Left lung (tissue), 4 donors: ENCODE measurements at regions not wholly inside any gene's neighbourhood (a gene's known extent, or its start where the extent isn't known, plus 50 kb on each side); places are given as distances from the start of the nearest gene placed in this dataset.
A peak's percentile ranks its signal among the peaks of the same experiment; 100 is the strongest.

Experiments used
- ATAC-seq: fragments of 200-7000 bp; cut with Tn5 transposase; one replicate; pipeline ENCODE4 v1.9.1; 2020; ENCODE audit warnings: moderate library complexity
- DNase-seq, 4 donors: peaks; one replicate each; pipeline ENCODE4 v3.0.0-alpha.2; 2013 to 2020
- H3K27ac ChIP-seq, 2 donors: fragments of 200-600 bp; sonication (generic) in 1 of 2; one replicate each; pipeline versions ENCODE4 v1.5.0 to v1.8.0; 2020 to 2021
- H3K27me3 ChIP-seq, 2 donors: fragments of 200-600 bp; sonication (generic) in 1 of 2; one replicate each; pipeline versions ENCODE4 v1.5.0 to v1.8.0; 2020 to 2021
- H3K36me3 ChIP-seq, 2 donors: fragments of 200-600 bp; sonication (generic) in 1 of 2; one replicate each; pipeline versions ENCODE4 v1.5.0 to v1.8.0; 2020 to 2021
- H3K4me1 ChIP-seq, 2 donors: fragments of 200-600 bp; one replicate each; pipeline ENCODE4 v1.8.0; 2021
- H3K4me3 ChIP-seq, 2 donors: fragments of 200-600 bp; sonication (generic) in 1 of 2; one replicate each; pipeline versions ENCODE4 v1.5.0 to v1.8.0; 2020 to 2021; ENCODE audit warnings: mild to moderate bottlenecking in 1 of 2
- H3K9me3 ChIP-seq, 2 donors: fragments of 200-600 bp; sonication (generic) in 1 of 2; one replicate each; pipeline versions ENCODE4 v1.5.0 to v1.8.0; 2020 to 2021
- CTCF ChIP-seq, 2 donors: fragments of 200-600 bp; sonication (generic) in 1 of 2; IDR thresholded peaks; one replicate each; pipeline versions ENCODE4 v1.5.0 to v1.8.0; 2021; ENCODE audit warnings: antibody characterized with exemption in 2 of 2
- intact Hi-C, 2 donors: fragments of 100-400 bp; cut with DNase I; formaldehyde crosslinking; loops; one replicate each; pipeline versions ENCODE4 v1.11.2 to v1.14.2; 2022
- donor health status: DM: no; HTN: yes; CAD: no.
- donor health status: DM: no; HTN: no; CAD: no.

GRCh38 chr4:126750723-126751122 is 882.0 kb upstream of the INTU start:
- Histone ChIP-seq H3K9me3 (peaks cover 0 to 6% of the 10 kb centered on the region in 2 donors), H3K27ac (no peak overlapping the region), H3K4me1 (no peaks in the 10 kb centered on the region), H3K27me3 (no peaks in the 10 kb centered on the region), H3K36me3 (no peaks in the 10 kb centered on the region), H3K4me3 (no peak overlapping the region)
- DNase-seq: peak in 1 of 4 donors; percentile 20
- intact Hi-C loops: no loop called here
- peak; percentile 77 for ATAC-seq
- TF ChIP-seq CTCF (IDR thresholded peaks at IDR 0.05): no peak

GRCh38 chr4:126752126-126752525 is 880.6 kb upstream of the INTU start:
- no peak overlapping the region for H3K27ac ChIP-seq
- no peaks in the 10 kb centered on the region for H3K27me3 ChIP-seq
- DNase-seq (peak in 1 of 4 donors; percentile 46), ATAC-seq (peak; percentile 48)
- intact Hi-C loops: no loop called here
- TF ChIP-seq CTCF (IDR thresholded peaks at IDR 0.05): no peak
- H3K9me3 ChIP-seq: no peaks in the 10 kb centered on the region
- H3K36me3 ChIP-seq: no peaks in the 10 kb centered on the region
- no peak overlapping the region for H3K4me3 ChIP-seq
- no peaks in the 10 kb centered on the region for H3K4me1 ChIP-seq

GRCh38 chr4:126752702-126753101 is 880.1 kb upstream of the INTU start:
- no peaks in the 10 kb centered on the region for H3K4me1 ChIP-seq
- no peaks in the 10 kb centered on the region for H3K27me3 ChIP-seq
- no peaks in the 10 kb centered on the region for H3K9me3 ChIP-seq
- no peak overlapping the region for H3K27ac ChIP-seq
- intact Hi-C loops: no loop called here
- no peak for TF ChIP-seq CTCF (IDR thresholded peaks at IDR 0.05)
- DNase-seq (no peak), ATAC-seq (peak; percentile 64)
- H3K36me3 ChIP-seq: no peaks in the 10 kb centered on the region
- H3K4me3 ChIP-seq: no peak overlapping the region

GRCh38 chr4:126753592-126753991 is 879.2 kb upstream of the INTU start:
- no peak for TF ChIP-seq CTCF (IDR thresholded peaks at IDR 0.05)
- intact Hi-C loops: no loop called here
- no peak for DNase-seq
- H3K9me3 ChIP-seq: no peaks in the 10 kb centered on the region
- H3K4me3 ChIP-seq: no peak overlapping the region
- ATAC-seq: no peak
- H3K27ac ChIP-seq: no peak overlapping the region
- no peaks in the 10 kb centered on the region for H3K4me1 ChIP-seq
- no peaks in the 10 kb centered on the region for H3K36me3 ChIP-seq
- H3K27me3 ChIP-seq: no peaks in the 10 kb centered on the region

GRCh38 chr4:126755506-126755905 is 877.3 kb upstream of the INTU start:
- Histone ChIP-seq H3K27me3 (no peaks in the 10 kb centered on the region), H3K4me3 (no peak overlapping the region), H3K9me3 (no peaks in the 10 kb centered on the region), H3K27ac (no peak overlapping the region), H3K4me1 (no peaks in the 10 kb centered on the region), H3K36me3 (no peaks in the 10 kb centered on the region)
- ATAC-seq (no peak), DNase-seq (no peak)
- intact Hi-C loops: no loop called here
- no peak for TF ChIP-seq CTCF (IDR thresholded peaks at IDR 0.05)
